HT-29 (cell line): ENCODE measurements at regions not wholly inside any gene's neighbourhood (a gene's known extent, or its start where the extent isn't known, plus 50 kb on each side); places are given as distances from the start of the nearest gene placed in this dataset.
"Not testable (repeated sequence)": the region's sequence is repeated elsewhere in the genome, so short reads cannot be mapped to it uniquely, and the experiment has no call there.

Source experiments
- DNase-seq: peaks from one replicate; pipeline ENCODE4 v3.0.0-alpha.2; 2015; ENCODE audit warnings: low spot score

GRCh38 chr4:123217664-123218063 is 178.9 kb upstream of the SPRY1 start:
- DNase-seq, result no peak

- DNase-seq, result no peak
Observed at GRCh38 chr4:123218981-123219380, 177.6 kb upstream of the SPRY1 start.

- no peak for DNase-seq
Observed at GRCh38 chr4:123229286-123229685, 167.3 kb upstream of the SPRY1 start.

- no peak for DNase-seq
Observed at GRCh38 chr4:123230061-123230460, 166.5 kb upstream of the SPRY1 start.

GRCh38 chr4:123232439-123232838 is 164.2 kb upstream of the SPRY1 start:
- DNase-seq, result no peak

GRCh38 chr4:123233136-123233768 is 163.3 kb upstream of the SPRY1 start:
- no peak for DNase-seq

- no peak for DNase-seq
Observed at GRCh38 chr4:123234955-123235354, 161.6 kb upstream of the SPRY1 start.

- no peak for DNase-seq
Observed at GRCh38 chr4:123235431-123235830, 161.2 kb upstream of the SPRY1 start.

GRCh38 chr4:123236606-123237005 is 160.0 kb upstream of the SPRY1 start:
- no peak for DNase-seq

- not testable (repeated sequence) for DNase-seq
Observed at GRCh38 chr4:123240286-123240685, 156.3 kb upstream of the SPRY1 start.

GRCh38 chr4:123243220-123243619 is 153.4 kb upstream of the SPRY1 start:
- DNase-seq, result not testable (repeated sequence)

- DNase-seq, result peak; percentile 4
Observed at GRCh38 chr4:123244137-123244536, 152.5 kb upstream of the SPRY1 start.

- DNase-seq, result no peak
Observed at GRCh38 chr4:123246085-123246484, 150.5 kb upstream of the SPRY1 start.

- DNase-seq, result no peak
Observed at GRCh38 chr4:123248085-123248659, 148.4 kb upstream of the SPRY1 start.

- DNase-seq, result no peak
Observed at GRCh38 chr4:123249821-123250220, 146.8 kb upstream of the SPRY1 start.

GRCh38 chr4:123250843-123251242 is 145.8 kb upstream of the SPRY1 start:
- DNase-seq, result no peak

GRCh38 chr4:123255971-123256370 is 140.6 kb upstream of the SPRY1 start:
- no peak for DNase-seq

- no peak for DNase-seq
Observed at GRCh38 chr4:123256901-123257300, 139.7 kb upstream of the SPRY1 start.

- DNase-seq, result no peak
Observed at GRCh38 chr4:123257591-123257990, 139.0 kb upstream of the SPRY1 start.

- no peak for DNase-seq
Observed at GRCh38 chr4:123259676-123260646, 136.6 kb upstream of the SPRY1 start.

GRCh38 chr4:123260653-123261052 is 135.9 kb upstream of the SPRY1 start:
- no peak for DNase-seq

- no peak for DNase-seq
Observed at GRCh38 chr4:123262080-123262479, 134.5 kb upstream of the SPRY1 start.

- no peak for DNase-seq
Observed at GRCh38 chr4:123265443-123265842, 131.2 kb upstream of the SPRY1 start.
